ENCODE measurements at regions not wholly inside any gene's neighbourhood (a gene's known extent, or its start where the extent isn't known, plus 50 kb on each side); places are given as distances from the start of the nearest gene placed in this dataset.

- H3K79me2 ChIP-seq (ENCODE audit: low read length): no peaks in the 10 kb centered on the region
- H3F3A ChIP-seq (ENCODE audit: insufficient read depth, low read length): no peaks in the 10 kb centered on the region
- H3K27me3 ChIP-seq (replicated peaks; ENCODE audit: insufficient read depth, low read length): no peaks in the 10 kb centered on the region
- H2AFZ ChIP-seq (ENCODE audit: low read length): no peak overlapping the region
- DNase-seq: no peak
- no peaks in the 10 kb centered on the region for H3K9me2 ChIP-seq (replicated peaks; ENCODE audit: insufficient read depth, low read length)
- H4K20me1 ChIP-seq (ENCODE audit: insufficient read depth, low read length): no peaks in the 10 kb centered on the region
- no peaks in the 10 kb centered on the region for H3K9me3 ChIP-seq (replicated peaks; ENCODE audit: insufficient read depth, low read length)
- H3K4me2 ChIP-seq (ENCODE audit: low read depth, low read length): no peak overlapping the region
- no peak overlapping the region for H3K27ac ChIP-seq (ENCODE audit: low read length)
- no peaks in the 10 kb centered on the region for H3K36me3 ChIP-seq (replicated peaks; ENCODE audit: insufficient read depth, low read length)
- no peak overlapping the region for H3K4me3 ChIP-seq (ENCODE audit: low read length)
- no peak overlapping the region for H3K9ac ChIP-seq (ENCODE audit: low read length)
- no peak for TF ChIP-seq CTCF (IDR thresholded peaks at IDR 0.05; ENCODE audit: low read length)
- no peak for TF ChIP-seq EZH2 (optimal IDR thresholded peaks at IDR 0.05; ENCODE audit: low read depth, low read length)
- no peaks in the 10 kb centered on the region for H3K4me1 ChIP-seq (ENCODE audit: low read length)
Observed at GRCh38 chr5:143471041-143471509, 67.6 kb upstream of the NR3C1 start.

- no peaks in the 10 kb centered on the region for H4K20me1 ChIP-seq (ENCODE audit: insufficient read depth, low read length)
- H3K27me3 ChIP-seq (replicated peaks; ENCODE audit: insufficient read depth, low read length): no peaks in the 10 kb centered on the region
- H2AFZ ChIP-seq (ENCODE audit: low read length): no peak overlapping the region
- H3K9me2 ChIP-seq (replicated peaks; ENCODE audit: insufficient read depth, low read length): no peaks in the 10 kb centered on the region
- H3K9ac ChIP-seq (ENCODE audit: low read length): no peak overlapping the region
- DNase-seq: no peak
- no peaks in the 10 kb centered on the region for H3K9me3 ChIP-seq (replicated peaks; ENCODE audit: insufficient read depth, low read length)
- H3K27ac ChIP-seq (ENCODE audit: low read length): no peak overlapping the region
- H3K4me2 ChIP-seq (ENCODE audit: low read depth, low read length): no peak overlapping the region
- H3F3A ChIP-seq (ENCODE audit: insufficient read depth, low read length): no peaks in the 10 kb centered on the region
- TF ChIP-seq EZH2 (optimal IDR thresholded peaks at IDR 0.05; ENCODE audit: low read depth, low read length) (no peak), CTCF (IDR thresholded peaks at IDR 0.05; ENCODE audit: low read length) (no peak), EZH2phosphoT487 (IDR thresholded peaks at IDR 0.05; ENCODE audit: low read length) (no peak)
- H3K4me3 ChIP-seq (ENCODE audit: low read length): no peak overlapping the region
- H3K79me2 ChIP-seq (ENCODE audit: low read length): no peaks in the 10 kb centered on the region
- no peaks in the 10 kb centered on the region for H3K4me1 ChIP-seq (ENCODE audit: low read length)
- no peaks in the 10 kb centered on the region for H3K36me3 ChIP-seq (replicated peaks; ENCODE audit: insufficient read depth, low read length)
Observed at GRCh38 chr5:143470120-143470519, 66.6 kb upstream of the NR3C1 start.

DNA sequence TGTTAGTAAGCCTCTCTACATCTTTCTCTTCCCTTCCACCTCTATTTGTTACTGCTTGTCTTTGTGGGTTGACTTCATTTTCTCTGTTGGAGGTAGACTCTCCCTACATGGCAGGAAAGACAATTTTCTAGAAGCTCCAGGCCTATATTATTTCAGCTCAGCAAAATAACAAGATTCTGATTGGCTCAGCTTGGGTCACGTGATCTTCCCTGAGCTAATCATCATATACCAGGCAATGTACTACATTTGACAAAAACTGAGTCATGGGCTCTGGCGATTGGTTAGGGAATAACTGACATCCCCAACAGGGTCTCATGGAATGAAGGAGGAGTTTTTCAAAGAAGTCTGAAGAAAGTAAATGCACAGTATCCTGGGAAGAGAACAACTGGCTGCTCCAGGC lies 65.6 kb upstream of the NR3C1 start:
- no peaks in the 10 kb centered on the region for H3K9me3 ChIP-seq (replicated peaks; ENCODE audit: insufficient read depth, low read length)
- no peaks in the 10 kb centered on the region for H3K27me3 ChIP-seq (replicated peaks; ENCODE audit: insufficient read depth, low read length)
- no peaks in the 10 kb centered on the region for H4K20me1 ChIP-seq (ENCODE audit: insufficient read depth, low read length)
- H3K79me2 ChIP-seq (ENCODE audit: low read length): no peaks in the 10 kb centered on the region
- H3K4me3 ChIP-seq (ENCODE audit: low read length): no peak overlapping the region
- no peaks in the 10 kb centered on the region for H3F3A ChIP-seq (ENCODE audit: insufficient read depth, low read length)
- H3K4me2 ChIP-seq (ENCODE audit: low read depth, low read length): no peak overlapping the region
- H3K9me2 ChIP-seq (replicated peaks; ENCODE audit: insufficient read depth, low read length): no peaks in the 10 kb centered on the region
- no peaks in the 10 kb centered on the region for H3K36me3 ChIP-seq (replicated peaks; ENCODE audit: insufficient read depth, low read length)
- no peak overlapping the region for H3K9ac ChIP-seq (ENCODE audit: low read length)
- no peak for DNase-seq
- H3K27ac ChIP-seq (ENCODE audit: low read length): no peak overlapping the region
- TF ChIP-seq CTCF (IDR thresholded peaks at IDR 0.05; ENCODE audit: low read length): no peak
- no peak for TF ChIP-seq EZH2phosphoT487 (IDR thresholded peaks at IDR 0.05; ENCODE audit: low read length)
- TF ChIP-seq EZH2 (optimal IDR thresholded peaks at IDR 0.05; ENCODE audit: low read depth, low read length): no peak
- H3K4me1 ChIP-seq (ENCODE audit: low read length): no peaks in the 10 kb centered on the region
- H2AFZ ChIP-seq (ENCODE audit: low read length): no peak overlapping the region

All from MM.1S (cell line).